Activated CD8-positive, alpha-beta memory T cell treated with anti-CD3 and anti-CD28 coated beads, Interleukin-2, amount 10 ng/mL, durations not matched to agents 7 days and 5 days (primary cell): ENCODE measurements at regions not wholly inside any gene's neighbourhood (a gene's known extent, or its start where the extent isn't known, plus 50 kb on each side); places are given as distances from the start of the nearest gene placed in this dataset.

Experiments used
- ATAC-seq: fragments of 150-1000 bp; cut with Tn5 transposase; one replicate; pipeline ENCODE4 v1.10.0; 2021; ENCODE audit warnings: moderate library complexity
- CTCF ChIA-PET: fragments of 350-600 bp; sonication (Branson Sonifier 250); formaldehyde crosslinking; loops from one replicate; lab custom pipeline; 2021; ENCODE audit warnings: antibody characterized with exemption; lab: Charles Lee
- DNase-seq: peaks from one replicate; pipeline ENCODE4 v3.0.0-alpha.2; 2020
- H3K27ac Mint-ChIP-seq: one replicate; pipeline ENCODE4 v1.8.0; 2021; ENCODE audit warnings: mild to moderate bottlenecking, mixed read lengths
- H3K27me3 Mint-ChIP-seq: one replicate; pipeline ENCODE4 v1.8.0; 2021; ENCODE audit warnings: mixed read lengths
- H3K36me3 Mint-ChIP-seq: one replicate; pipeline ENCODE4 v1.8.0; 2021; ENCODE audit warnings: mild to moderate bottlenecking, mixed read lengths
- H3K4me1 Mint-ChIP-seq: one replicate; pipeline ENCODE4 v1.8.0; 2021; ENCODE audit warnings: mixed read lengths
- H3K4me3 Mint-ChIP-seq: one replicate; pipeline ENCODE4 v1.8.0; 2021; ENCODE audit warnings: mild to moderate bottlenecking, moderate library complexity, mixed read lengths
- H3K9me3 Mint-ChIP-seq: one replicate; pipeline ENCODE4 v1.8.0; 2022; ENCODE audit warnings: low read depth, mixed read lengths

DNA sequence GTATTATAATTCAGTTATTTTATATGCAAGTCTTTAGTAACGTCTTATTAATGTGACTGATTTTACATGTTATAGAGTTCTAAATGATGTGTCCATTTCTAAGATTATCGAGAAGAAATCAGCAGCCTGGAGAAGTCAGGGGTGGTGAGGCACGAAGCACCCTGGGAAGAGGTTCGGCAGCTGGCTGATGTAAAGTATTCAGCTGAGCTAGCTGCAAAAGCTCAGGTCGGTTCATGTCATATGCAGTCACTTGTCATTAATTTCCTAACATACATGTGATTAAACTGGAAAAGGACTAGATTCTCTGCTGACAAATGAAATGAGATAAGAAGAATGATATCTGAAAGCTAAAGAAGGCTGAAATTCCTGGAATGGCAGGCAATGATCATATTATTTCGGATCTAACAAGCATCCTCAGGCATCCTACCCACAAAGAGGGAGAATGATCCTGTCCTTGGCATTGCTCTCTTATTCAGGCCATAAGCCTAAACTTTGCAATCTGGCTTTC lies 383.0 kb upstream of the SLITRK1 start:
- H3K4me3 Mint-ChIP-seq = no peak overlapping the region
- H3K36me3 Mint-ChIP-seq = no peaks in the 10 kb centered on the region
- H3K4me1 Mint-ChIP-seq = no peaks in the 10 kb centered on the region
- ATAC-seq (no peak), DNase-seq (no peak)
- no peaks in the 10 kb centered on the region for H3K27me3 Mint-ChIP-seq
- no peaks in the 10 kb centered on the region for H3K9me3 Mint-ChIP-seq
- CTCF ChIA-PET = no interaction called here
- no peak overlapping the region for H3K27ac Mint-ChIP-seq

DNA sequence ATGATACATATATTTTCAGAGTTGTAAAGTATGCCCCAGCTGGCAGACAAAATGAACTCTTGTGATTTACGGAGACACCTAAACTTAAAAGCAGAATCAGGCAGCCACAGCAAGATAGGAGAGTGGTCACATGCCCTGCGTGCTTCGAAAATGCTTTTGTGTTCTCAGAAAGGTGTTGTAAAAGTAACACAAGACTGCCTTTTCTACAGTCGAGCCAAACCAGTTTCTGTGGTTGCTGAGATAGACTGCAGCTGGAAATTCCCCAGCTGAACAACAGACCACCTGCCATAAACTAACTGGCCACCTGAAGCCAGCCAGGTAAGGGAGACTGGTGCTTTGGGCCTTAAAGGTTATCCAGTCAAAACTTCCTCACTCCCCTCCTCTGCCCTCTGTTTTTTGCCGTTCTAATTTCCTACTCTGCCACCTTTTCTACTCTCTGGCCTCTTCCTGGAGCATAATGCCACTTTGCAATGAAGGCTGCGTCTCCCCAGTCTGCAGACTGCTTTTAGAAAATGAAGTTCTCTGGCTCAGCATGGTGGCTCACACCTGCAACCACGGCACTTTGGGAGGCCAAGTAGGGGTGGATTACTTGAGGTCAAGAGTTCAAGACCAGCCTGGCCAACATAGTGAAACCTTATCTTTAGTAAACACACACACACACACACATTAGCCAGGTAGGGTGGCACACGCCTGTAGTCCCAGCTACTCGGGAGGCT lies 381.2 kb upstream of the SLITRK1 start:
- DNase-seq (no peak), ATAC-seq (no peak)
- Mint-ChIP-seq H3K27me3 (no peaks in the 10 kb centered on the region), H3K4me3 (no peak overlapping the region), H3K27ac (no peak overlapping the region), H3K9me3 (no peaks in the 10 kb centered on the region), H3K4me1 (no peaks in the 10 kb centered on the region), H3K36me3 (no peaks in the 10 kb centered on the region)
- CTCF ChIA-PET = no interaction called here

DNA sequence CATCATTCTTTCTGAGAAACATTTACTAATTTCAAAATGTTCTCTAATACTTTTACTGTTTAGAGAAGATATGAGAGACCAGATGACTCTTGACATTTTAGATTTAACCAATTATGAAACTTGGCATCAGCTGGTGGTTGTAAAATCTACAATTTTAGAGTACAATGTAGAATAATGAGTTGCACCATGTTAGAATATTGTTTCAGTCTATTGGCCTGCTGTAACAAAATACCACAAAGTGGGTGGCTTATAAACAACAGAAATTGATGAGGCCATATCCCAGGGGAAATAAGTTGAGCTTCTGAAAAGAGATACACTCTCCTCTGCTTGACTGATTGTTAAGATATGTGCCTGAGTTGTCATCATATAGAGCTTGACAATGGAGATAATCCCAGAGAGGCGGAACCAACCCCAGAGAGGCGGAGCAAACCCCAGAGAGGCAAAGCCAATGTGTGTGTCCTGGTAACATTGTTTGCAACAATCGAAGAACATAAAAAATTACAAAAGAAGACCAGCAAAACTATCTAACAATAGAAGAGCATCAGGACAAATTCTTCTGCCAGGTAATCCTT lies 373.0 kb upstream of the SLITRK1 start:
- DNase-seq (no peak), ATAC-seq (no peak)
- H3K27me3 Mint-ChIP-seq = no peaks in the 10 kb centered on the region
- no peak overlapping the region for H3K27ac Mint-ChIP-seq
- no peak overlapping the region for H3K4me3 Mint-ChIP-seq
- CTCF ChIA-PET = no interaction called here
- H3K36me3 Mint-ChIP-seq = no peaks in the 10 kb centered on the region
- H3K4me1 Mint-ChIP-seq = no peaks in the 10 kb centered on the region
- peaks cover 3% of the 10 kb centered on the region for H3K9me3 Mint-ChIP-seq

DNA sequence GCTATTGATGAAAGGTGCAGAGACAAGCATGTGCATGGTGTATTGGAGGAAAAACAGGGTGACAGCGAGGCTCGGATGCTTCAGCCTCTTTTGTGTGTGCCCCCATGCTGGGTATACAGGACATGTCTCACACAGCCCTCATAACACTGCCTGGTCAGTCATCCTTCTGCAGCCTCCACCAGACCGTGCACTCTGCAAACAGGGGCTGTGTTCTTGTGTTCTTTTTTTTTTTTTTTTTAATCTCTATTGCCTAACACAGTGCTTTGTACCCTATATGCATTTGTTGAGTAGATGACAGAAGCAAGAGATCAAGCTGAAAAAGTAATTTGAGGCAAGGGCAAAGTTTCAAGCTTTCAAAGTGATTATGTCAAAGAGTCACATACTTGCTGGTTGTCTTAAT lies 367.2 kb upstream of the SLITRK1 start:
- peaks cover 3% of the 10 kb centered on the region for H3K9me3 Mint-ChIP-seq
- H3K36me3 Mint-ChIP-seq = no peaks in the 10 kb centered on the region
- H3K4me1 Mint-ChIP-seq = no peaks in the 10 kb centered on the region
- CTCF ChIA-PET = no interaction called here
- H3K27me3 Mint-ChIP-seq = no peaks in the 10 kb centered on the region
- ATAC-seq = no peak
- no peak overlapping the region for H3K27ac Mint-ChIP-seq
- no peak for DNase-seq
- no peak overlapping the region for H3K4me3 Mint-ChIP-seq

DNA sequence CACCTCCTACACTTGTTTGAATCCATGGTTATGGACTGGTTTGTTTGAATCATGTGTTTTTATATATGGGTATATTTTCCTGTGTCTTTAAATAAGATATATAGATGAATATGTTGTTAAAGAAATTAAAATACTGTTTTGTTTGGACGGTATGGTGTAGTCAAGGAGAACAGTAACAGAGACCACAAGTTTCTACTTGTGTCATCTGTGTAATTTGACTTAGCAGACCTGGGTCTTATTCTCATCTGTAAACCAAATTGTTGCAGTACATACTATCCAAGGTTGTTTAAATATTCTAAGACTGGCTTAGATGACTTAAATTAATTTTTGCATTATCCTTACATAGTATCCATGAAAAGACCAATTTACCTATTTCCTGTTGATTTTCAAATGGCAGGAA lies 361.1 kb upstream of the SLITRK1 start:
- Mint-ChIP-seq H3K4me1 (no peaks in the 10 kb centered on the region), H3K27me3 (no peaks in the 10 kb centered on the region), H3K27ac (no peak overlapping the region), H3K9me3 (no peaks in the 10 kb centered on the region), H3K4me3 (no peak overlapping the region), H3K36me3 (no peaks in the 10 kb centered on the region)
- DNase-seq (no peak), ATAC-seq (no peak)
- CTCF ChIA-PET = no interaction called here

DNA sequence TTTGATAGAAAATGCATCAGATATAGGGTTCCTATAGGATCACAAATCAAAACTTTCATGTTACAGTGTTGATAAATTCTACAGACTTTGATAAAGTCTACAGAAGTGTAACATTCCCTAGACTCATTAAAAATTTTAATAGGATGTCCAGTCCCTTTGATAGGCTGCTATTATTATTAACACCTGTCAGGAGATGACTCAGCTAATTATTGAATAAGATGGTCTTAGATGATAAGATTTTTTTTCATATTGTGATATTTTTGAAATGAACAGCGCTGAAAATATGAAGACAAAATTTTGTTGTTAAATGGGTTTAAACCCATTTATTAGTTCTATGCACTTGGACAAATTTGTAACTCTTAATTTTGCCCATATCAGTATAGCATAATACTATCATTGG lies 356.8 kb upstream of the SLITRK1 start:
- Mint-ChIP-seq H3K36me3 (no peaks in the 10 kb centered on the region), H3K27me3 (no peaks in the 10 kb centered on the region), H3K4me3 (no peak overlapping the region), H3K4me1 (no peaks in the 10 kb centered on the region), H3K9me3 (no peaks in the 10 kb centered on the region), H3K27ac (no peak overlapping the region)
- DNase-seq (no peak), ATAC-seq (no peak)
- CTCF ChIA-PET = no interaction called here

DNA sequence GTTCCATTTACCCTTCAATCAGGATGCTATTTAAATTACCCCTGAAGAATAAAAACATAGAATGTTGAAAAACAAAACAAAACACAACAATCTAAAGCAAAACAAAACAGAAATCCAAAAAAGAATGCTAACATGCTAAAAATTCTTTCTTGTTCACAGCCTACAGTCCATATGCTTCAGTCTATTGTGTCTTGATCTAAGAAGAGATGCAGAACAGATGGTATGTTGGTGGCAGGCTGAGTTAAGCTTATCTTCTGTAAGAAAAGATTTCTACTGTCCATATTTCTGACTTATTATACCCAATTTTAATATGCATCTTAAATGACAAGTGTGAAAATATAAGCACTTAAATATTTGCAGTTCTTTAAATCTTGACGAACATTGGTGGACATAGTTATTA lies 356.1 kb upstream of the SLITRK1 start:
- no peak overlapping the region for H3K4me3 Mint-ChIP-seq
- CTCF ChIA-PET = no interaction called here
- no peak for ATAC-seq

DNA sequence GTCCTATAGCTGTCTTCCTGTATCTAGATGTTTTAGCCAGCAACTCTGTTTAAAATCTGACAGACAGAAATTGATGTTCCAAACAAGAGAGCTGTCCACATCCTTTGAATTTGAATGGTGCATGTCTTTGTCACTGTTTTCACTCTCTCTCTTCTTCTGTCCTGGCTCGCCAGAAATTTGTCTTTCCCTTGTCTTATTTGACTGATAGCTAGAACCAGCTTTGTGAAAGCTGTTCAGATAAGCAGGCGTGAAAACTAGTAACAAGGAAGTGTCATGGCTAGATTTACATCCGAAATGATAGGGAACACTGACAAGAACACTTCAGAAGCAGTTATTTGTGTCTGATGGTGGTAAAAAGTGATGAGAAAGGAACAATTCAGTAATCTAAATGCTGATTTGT lies 354.9 kb upstream of the SLITRK1 start:
- CTCF ChIA-PET = no interaction called here
- no peaks in the 10 kb centered on the region for H3K9me3 Mint-ChIP-seq
- H3K36me3 Mint-ChIP-seq = no peaks in the 10 kb centered on the region
- H3K27me3 Mint-ChIP-seq = no peaks in the 10 kb centered on the region
- no peak overlapping the region for H3K27ac Mint-ChIP-seq
- no peak overlapping the region for H3K4me3 Mint-ChIP-seq
- no peak for ATAC-seq
- no peaks in the 10 kb centered on the region for H3K4me1 Mint-ChIP-seq
- no peak for DNase-seq

More for the DNA sequence above, 356.1 kb upstream of the SLITRK1 start:
- Mint-ChIP-seq H3K4me1 (no peaks in the 10 kb centered on the region), H3K27ac (no peak overlapping the region), H3K36me3 (no peaks in the 10 kb centered on the region), H3K9me3 (no peaks in the 10 kb centered on the region), H3K27me3 (no peaks in the 10 kb centered on the region)
- DNase-seq = no peak

DNA sequence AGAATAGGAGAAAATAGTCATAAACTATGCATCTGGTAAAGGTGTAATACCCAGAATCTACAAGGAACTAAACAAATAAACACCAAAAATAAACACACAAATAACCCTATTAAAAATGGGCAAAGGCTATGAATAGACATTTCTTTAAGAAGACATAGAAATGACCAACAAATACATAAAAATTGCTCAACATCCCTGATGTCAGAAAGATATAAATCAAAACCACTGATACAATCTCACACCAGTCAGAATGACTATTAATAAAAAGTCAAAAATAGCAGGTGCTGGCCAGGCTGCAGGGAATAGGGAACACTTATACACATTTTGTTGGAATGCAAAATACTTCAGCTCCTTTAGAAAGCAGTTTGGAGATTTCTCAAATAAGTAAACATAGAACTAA lies 352.1 kb upstream of the SLITRK1 start:
- CTCF ChIA-PET = no interaction called here
- ATAC-seq = no peak
- H3K27me3 Mint-ChIP-seq = no peaks in the 10 kb centered on the region
- H3K4me1 Mint-ChIP-seq = no peaks in the 10 kb centered on the region
- no peak overlapping the region for H3K27ac Mint-ChIP-seq
- H3K36me3 Mint-ChIP-seq = no peaks in the 10 kb centered on the region
- H3K9me3 Mint-ChIP-seq = no peaks in the 10 kb centered on the region
- DNase-seq = no peak
- no peak overlapping the region for H3K4me3 Mint-ChIP-seq

DNA sequence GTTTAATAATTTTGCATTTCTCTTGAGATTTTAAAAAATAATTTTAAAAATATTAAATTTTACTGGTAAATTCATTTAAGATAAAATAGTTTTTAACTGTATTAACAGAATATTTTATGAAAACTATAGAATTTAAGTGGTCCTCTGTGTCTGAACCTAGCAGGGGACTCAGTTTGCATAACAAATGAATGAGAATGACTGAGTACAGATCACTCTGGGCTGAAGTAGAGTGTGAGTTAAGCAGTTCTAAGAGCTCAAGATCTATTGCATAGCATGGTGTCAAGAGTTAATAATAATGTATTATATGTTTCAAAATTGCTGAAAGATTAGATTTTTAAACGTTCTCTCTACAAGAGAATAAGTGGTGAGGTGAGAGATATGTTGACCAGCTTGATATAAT lies 348.3 kb upstream of the SLITRK1 start:
- H3K27ac Mint-ChIP-seq = no peak overlapping the region
- H3K4me1 Mint-ChIP-seq = no peaks in the 10 kb centered on the region
- H3K36me3 Mint-ChIP-seq = no peaks in the 10 kb centered on the region
- H3K9me3 Mint-ChIP-seq = no peaks in the 10 kb centered on the region
- DNase-seq (no peak), ATAC-seq (no peak)
- CTCF ChIA-PET = no interaction called here
- peaks cover 2% of the 10 kb centered on the region for H3K27me3 Mint-ChIP-seq
- no peak overlapping the region for H3K4me3 Mint-ChIP-seq

DNA sequence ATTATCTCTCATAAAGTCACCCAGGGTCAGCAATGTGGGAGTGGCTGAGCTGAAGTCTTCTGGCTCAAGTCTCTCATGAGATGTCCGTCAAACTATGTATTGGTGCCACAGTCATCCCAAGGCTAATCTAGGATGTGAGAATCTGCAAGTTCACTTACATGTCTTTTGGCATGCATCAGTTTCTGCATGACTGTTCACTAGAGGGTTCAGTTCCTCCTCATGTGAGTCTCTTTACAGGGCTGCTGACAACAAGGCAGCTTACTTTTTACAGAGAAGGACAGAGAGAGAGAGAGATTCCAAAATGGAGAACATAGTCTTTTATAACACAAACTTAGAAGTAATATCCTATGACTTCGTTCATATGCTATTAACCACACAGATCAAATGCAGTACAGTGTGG lies 328.8 kb upstream of the SLITRK1 start:
- H3K27ac Mint-ChIP-seq = no peak overlapping the region
- H3K4me1 Mint-ChIP-seq = no peaks in the 10 kb centered on the region
- CTCF ChIA-PET = no interaction called here
- no peaks in the 10 kb centered on the region for H3K9me3 Mint-ChIP-seq
- no peak for ATAC-seq
- no peak for DNase-seq
- no peaks in the 10 kb centered on the region for H3K27me3 Mint-ChIP-seq
- no peaks in the 10 kb centered on the region for H3K36me3 Mint-ChIP-seq
- H3K4me3 Mint-ChIP-seq = no peak overlapping the region

DNA sequence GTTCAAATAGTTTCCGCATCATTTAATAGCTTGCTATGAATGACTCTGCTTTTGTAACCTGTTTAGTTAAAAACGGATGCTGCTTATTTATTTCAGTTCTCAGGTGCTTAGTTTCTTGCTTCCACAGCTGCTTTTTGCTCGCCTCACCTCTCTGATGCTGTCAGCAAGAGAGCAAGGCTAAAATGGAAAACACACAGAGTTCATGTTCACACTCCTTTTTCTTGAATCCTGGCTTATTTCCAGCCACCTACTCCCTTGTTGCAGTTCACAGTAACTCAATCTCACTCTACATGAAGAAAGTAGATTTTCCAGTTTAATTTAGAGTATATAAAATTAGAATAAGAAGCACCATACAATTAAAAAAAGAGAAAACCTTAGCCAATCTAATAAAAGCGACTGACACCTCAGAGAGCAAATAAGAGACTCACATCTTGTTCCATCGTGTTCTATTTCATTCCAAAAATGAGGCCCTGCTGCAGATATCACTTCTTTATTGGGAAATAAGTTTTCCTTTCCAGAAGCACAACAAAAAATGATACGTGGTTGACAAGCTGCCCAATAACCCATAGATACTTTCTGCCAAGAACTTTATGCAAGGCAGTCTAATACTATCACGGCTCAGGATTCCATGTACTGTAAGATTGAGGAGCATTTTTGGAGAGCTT lies 326.1 kb upstream of the SLITRK1 start:
- no peaks in the 10 kb centered on the region for H3K27me3 Mint-ChIP-seq
- CTCF ChIA-PET = no interaction called here
- H3K4me1 Mint-ChIP-seq = no peaks in the 10 kb centered on the region
- no peak overlapping the region for H3K4me3 Mint-ChIP-seq
- ATAC-seq (no peak), DNase-seq (no peak)
- no peak overlapping the region for H3K27ac Mint-ChIP-seq
- H3K9me3 Mint-ChIP-seq = no peaks in the 10 kb centered on the region
- H3K36me3 Mint-ChIP-seq = no peaks in the 10 kb centered on the region

DNA sequence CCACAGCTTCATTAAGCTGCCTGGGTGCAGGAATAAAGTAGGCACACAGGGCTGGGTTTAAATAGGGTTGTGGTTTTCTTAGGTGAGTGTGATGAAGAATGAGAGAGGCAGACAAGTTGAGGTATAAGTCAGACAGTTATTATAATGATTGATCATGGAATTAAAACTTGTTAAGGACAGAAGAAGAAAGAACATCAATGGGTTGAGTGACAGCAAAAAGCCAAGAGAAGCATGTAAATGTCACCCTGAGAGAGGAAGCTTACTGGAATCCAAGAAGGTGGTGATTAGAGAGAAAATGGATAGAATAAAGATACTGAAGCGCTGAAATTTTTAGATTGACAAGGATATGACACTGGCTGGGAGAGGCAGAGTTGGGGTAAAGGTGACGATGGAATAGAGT lies 325.2 kb upstream of the SLITRK1 start:
- Mint-ChIP-seq H3K27me3 (no peaks in the 10 kb centered on the region), H3K4me1 (no peaks in the 10 kb centered on the region), H3K27ac (no peak overlapping the region), H3K36me3 (no peaks in the 10 kb centered on the region), H3K4me3 (no peak overlapping the region), H3K9me3 (no peaks in the 10 kb centered on the region)
- no peak for ATAC-seq
- CTCF ChIA-PET = no interaction called here
- no peak for DNase-seq

DNA sequence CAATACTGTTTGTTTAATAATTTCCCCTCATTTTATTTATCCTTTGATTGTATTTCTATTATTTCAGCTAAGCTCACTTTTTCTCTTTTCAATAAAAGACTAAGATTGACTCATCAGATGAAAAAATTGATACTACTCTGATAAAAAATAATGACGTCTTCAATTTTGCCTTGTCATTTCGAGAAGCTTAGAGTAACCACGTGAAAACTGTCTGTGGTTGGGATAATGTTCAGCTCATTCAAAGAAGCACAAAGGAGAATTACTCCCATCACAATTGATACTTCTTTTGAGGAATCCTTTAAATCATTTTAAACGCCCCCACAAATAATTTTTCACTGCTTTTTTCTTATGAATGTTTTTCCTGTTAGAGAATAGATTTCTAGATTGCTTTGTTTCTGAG lies 318.7 kb upstream of the SLITRK1 start:
- DNase-seq (no peak), ATAC-seq (no peak)
- H3K4me1 Mint-ChIP-seq = peaks cover 5% of the 10 kb centered on the region
- H3K4me3 Mint-ChIP-seq = no peak overlapping the region
- H3K9me3 Mint-ChIP-seq = no peaks in the 10 kb centered on the region
- H3K36me3 Mint-ChIP-seq = no peaks in the 10 kb centered on the region
- H3K27me3 Mint-ChIP-seq = no peaks in the 10 kb centered on the region
- no peak overlapping the region for H3K27ac Mint-ChIP-seq
- CTCF ChIA-PET = no interaction called here
